ENCODE measurements at regions not wholly inside any gene's neighbourhood (a gene's known extent, or its start where the extent isn't known, plus 50 kb on each side); places are given as distances from the start of the nearest gene placed in this dataset.

DNA sequence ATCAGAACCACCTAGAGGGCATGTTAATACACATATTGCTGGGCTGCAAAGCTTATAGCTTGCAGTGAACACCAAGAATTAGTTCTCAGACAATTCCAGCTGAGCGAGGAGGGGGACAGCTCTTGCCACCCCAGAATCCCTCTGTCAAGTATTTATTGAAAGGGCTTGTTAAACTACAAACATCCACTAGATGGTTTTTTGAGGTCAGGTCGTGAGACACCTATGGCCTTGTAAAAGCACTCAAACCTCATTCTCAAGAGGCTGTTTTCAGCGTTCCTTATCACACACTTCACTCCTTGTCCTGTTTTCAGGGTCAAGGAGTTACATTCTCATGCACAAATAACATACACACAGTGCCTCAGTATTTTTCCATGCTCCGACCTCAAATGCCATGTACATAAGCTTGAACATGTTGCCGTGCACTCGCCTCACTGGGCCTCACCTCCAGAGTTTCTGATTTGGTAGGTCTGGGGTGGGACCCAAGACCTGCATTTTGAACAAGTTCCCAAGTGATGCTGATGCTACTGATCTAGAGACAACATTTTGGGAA, 98.8 kb upstream of the PTPRR start:
- Histone ChIP-seq H3K27me3 (no peaks in the 10 kb centered on the region), H3K4me3 (no peak overlapping the region), H3K36me3 (no peaks in the 10 kb centered on the region), H3K27ac (replicated peaks in 1 of 4) (no peak overlapping the region), H3K9me3 (no peaks in the 10 kb centered on the region), H3K4me1 (no peaks in the 10 kb centered on the region)
- WGBS, result 84% methylated on average over 6 of the region's 6 CpGs
- intact Hi-C loops (cut with DNase I), result no loop called here
- DNase-seq (ENCODE audit: extremely low spot score), result no peak
- TF ChIP-seq POLR2AphosphoS5 (IDR thresholded peaks at IDR 0.05) (no peak), EP300 (IDR thresholded peaks at IDR 0.05) (no peak), POLR2A (IDR thresholded peaks at IDR 0.05; ENCODE audit: low read depth) (no peak)
- TF ChIP-seq, protein P1, sequence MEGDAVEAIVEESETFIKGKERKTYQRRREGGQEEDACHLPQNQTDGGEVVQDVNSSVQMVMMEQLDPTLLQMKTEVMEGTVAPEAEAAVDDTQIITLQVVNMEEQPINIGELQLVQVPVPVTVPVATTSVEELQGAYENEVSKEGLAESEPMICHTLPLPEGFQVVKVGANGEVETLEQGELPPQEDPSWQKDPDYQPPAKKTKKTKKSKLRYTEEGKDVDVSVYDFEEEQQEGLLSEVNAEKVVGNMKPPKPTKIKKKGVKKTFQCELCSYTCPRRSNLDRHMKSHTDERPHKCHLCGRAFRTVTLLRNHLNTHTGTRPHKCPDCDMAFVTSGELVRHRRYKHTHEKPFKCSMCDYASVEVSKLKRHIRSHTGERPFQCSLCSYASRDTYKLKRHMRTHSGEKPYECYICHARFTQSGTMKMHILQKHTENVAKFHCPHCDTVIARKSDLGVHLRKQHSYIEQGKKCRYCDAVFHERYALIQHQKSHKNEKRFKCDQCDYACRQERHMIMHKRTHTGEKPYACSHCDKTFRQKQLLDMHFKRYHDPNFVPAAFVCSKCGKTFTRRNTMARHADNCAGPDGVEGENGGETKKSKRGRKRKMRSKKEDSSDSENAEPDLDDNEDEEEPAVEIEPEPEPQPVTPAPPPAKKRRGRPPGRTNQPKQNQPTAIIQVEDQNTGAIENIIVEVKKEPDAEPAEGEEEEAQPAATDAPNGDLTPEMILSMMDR (IDR thresholded peaks at IDR 0.05), result no peak

- no peak for DNase-seq (ENCODE audit: extremely low spot score)
- Histone ChIP-seq H3K4me3 (no peak overlapping the region), H3K9me3 (no peaks in the 10 kb centered on the region), H3K27me3 (no peaks in the 10 kb centered on the region), H3K36me3 (no peaks in the 10 kb centered on the region), H3K4me1 (no peaks in the 10 kb centered on the region), H3K27ac (replicated peaks in 1 of 4) (no peak overlapping the region)
- intact Hi-C loops (cut with DNase I), result no loop called here
- 82% methylated on average over 2 of the region's 2 CpGs for WGBS
- TF ChIP-seq POLR2AphosphoS5 (IDR thresholded peaks at IDR 0.05) (no peak), EP300 (IDR thresholded peaks at IDR 0.05) (no peak)
These were observed 98.1 kb upstream of the PTPRR start for GRCh38 chr12:71018682-71019081.

DNA sequence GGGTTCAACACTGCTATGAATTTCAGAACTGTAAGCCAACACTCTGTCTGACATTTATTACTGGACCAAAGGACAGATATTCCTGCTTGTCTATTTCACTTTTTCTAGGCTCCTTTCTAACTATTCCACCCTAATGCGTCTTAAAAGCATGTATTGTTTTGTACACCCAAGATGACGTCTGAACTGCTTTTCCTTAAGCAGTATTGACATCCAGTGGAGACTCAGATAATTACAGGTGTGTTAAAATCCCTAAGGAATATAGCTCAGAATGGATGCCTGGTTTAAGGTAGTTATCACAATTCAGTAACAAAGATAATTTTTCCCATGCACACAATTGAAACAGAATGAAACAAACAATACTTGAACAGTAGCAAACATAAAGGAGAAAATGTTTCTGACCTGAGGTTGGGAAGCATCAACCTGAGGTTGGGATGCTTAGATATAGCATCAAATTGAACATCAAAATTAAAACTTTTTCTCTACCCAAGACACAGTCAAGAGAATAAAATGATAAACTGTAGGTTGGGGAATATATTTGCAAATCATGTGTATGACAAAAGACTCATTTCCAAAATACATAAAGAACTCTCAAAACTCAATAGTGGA, 93.7 kb upstream of the PTPRR start:
- no peak for TF ChIP-seq EP300 (IDR thresholded peaks at IDR 0.05)
- TF ChIP-seq, protein P1 (IDR thresholded peaks at IDR 0.05), result peak in 2 of 3 experiments; percentile 24 to 32
- Histone ChIP-seq H3K27ac (replicated peaks in 1 of 4) (no peak overlapping the region), H3K4me3 (no peak overlapping the region), H3K36me3 (no peaks in the 10 kb centered on the region), H3K9me3 (no peaks in the 10 kb centered on the region), H3K27me3 (no peaks in the 10 kb centered on the region), H3K4me1 (no peaks in the 10 kb centered on the region)
- 33% methylated on average over 2 of the region's 2 CpGs for WGBS
- intact Hi-C loops (cut with DNase I), result no loop called here
- no peak for DNase-seq (ENCODE audit: extremely low spot score)

DNA sequence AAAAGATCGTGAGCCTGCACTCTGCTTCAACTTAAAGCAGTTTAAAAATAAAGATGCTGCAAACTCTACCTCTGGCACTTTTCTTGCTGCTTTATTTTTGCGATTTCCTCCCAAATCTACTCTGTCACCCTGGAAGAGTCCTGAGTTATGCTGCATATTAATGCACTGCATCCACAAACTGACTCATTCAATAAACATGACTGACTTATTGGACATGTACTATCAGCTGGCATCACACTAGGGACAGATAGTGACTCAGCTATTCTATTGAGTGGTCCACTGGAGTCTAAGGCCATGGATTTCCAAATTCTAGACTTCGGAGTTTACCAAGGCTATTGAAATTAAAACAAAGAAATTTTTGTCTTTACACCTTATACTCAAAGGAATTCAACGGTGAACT, 90.7 kb upstream of the PTPRR start:
- Histone ChIP-seq H3K9me3 (no peaks in the 10 kb centered on the region), H3K4me1 (no peaks in the 10 kb centered on the region), H3K4me3 (no peak overlapping the region), H3K27ac (replicated peaks in 1 of 4) (no peak overlapping the region), H3K27me3 (no peaks in the 10 kb centered on the region), H3K36me3 (no peaks in the 10 kb centered on the region)
- DNase-seq (ENCODE audit: extremely low spot score), result no peak
- intact Hi-C loops (cut with DNase I), result no loop called here
- TF ChIP-seq EP300 (IDR thresholded peaks at IDR 0.05) (no peak), POLR2AphosphoS5 (IDR thresholded peaks at IDR 0.05) (no peak), POLR2A (IDR thresholded peaks at IDR 0.05; ENCODE audit: low read depth) (no peak)
- TF ChIP-seq, protein P1 (IDR thresholded peaks at IDR 0.05), result no peak
- WGBS, result 77% methylated on average over 4 of the region's 4 CpGs

DNA sequence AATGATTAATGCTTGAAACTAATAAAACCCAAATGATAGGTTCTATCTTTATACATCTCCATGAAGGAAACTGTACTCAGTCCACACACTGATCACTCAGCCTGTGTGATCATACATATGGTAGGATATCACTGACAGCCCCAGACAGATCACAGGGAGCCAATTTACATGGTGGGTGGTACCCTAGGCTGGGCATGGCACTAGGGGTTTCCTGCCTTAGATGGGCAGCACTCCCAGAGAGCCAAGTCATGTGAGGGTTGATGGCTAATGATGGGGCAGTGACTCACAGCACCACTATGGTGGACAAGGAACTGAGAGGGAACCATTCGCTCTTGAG, 89.6 kb upstream of the PTPRR start:
- Histone ChIP-seq H3K4me3 (no peak overlapping the region), H3K27me3 (no peaks in the 10 kb centered on the region), H3K27ac (replicated peaks in 1 of 4) (no peak overlapping the region), H3K36me3 (no peaks in the 10 kb centered on the region), H3K9me3 (no peaks in the 10 kb centered on the region), H3K4me1 (no peaks in the 10 kb centered on the region)
- intact Hi-C loops (cut with DNase I), result no loop called here
- TF ChIP-seq, protein P1 (IDR thresholded peaks at IDR 0.05), result no peak
- TF ChIP-seq EP300 (IDR thresholded peaks at IDR 0.05) (no peak), POLR2AphosphoS5 (IDR thresholded peaks at IDR 0.05) (no peak), POLR2A (IDR thresholded peaks at IDR 0.05; ENCODE audit: low read depth) (no peak)
- no peak for DNase-seq (ENCODE audit: extremely low spot score)
- WGBS, result 88% methylated on average over 1 of the region's 1 CpG

Measured in esophagus muscularis mucosa (tissue), 4 donors.